Activated CD8-positive, alpha-beta T cell treated with anti-CD3 and anti-CD28 coated beads for 36 hours (primary cell): ENCODE measurements at regions not wholly inside any gene's neighbourhood (a gene's known extent, or its start where the extent isn't known, plus 50 kb on each side); places are given as distances from the start of the nearest gene placed in this dataset.

ENCODE experiments used
- ATAC-seq: fragments of 200-7000 bp; cut with Tn5 transposase; one replicate; pipeline ENCODE4 v1.10.0; 2021; ENCODE audit warnings: mild to moderate bottlenecking, moderate library complexity
- CTCF ChIA-PET: fragments of 350-600 bp; sonication (Branson Sonifier 250); formaldehyde crosslinking; loops from one replicate; lab custom pipeline; 2021; ENCODE audit warnings: antibody characterized with exemption; lab: Charles Lee
- POLR2A ChIA-PET: fragments of 350-600 bp; sonication (Branson Sonifier 250); formaldehyde crosslinking; loops from one replicate; lab custom pipeline; 2021; ENCODE audit warnings: antibody characterized with exemption; lab: Charles Lee
- DNase-seq: peaks from one replicate; pipeline ENCODE4 v3.0.0-alpha.2; 2020
- H3K27ac Mint-ChIP-seq: one replicate; pipeline ENCODE4 v1.8.0; 2021; ENCODE audit warnings: mild to moderate bottlenecking, mixed read lengths
- H3K27me3 Mint-ChIP-seq: one replicate; pipeline ENCODE4 v1.8.0; 2021; ENCODE audit warnings: mixed read lengths
- H3K36me3 Mint-ChIP-seq: one replicate; pipeline ENCODE4 v1.8.0; 2021; ENCODE audit warnings: low read depth, mixed read lengths
- H3K4me1 Mint-ChIP-seq: one replicate; pipeline ENCODE4 v1.8.0; 2021; ENCODE audit warnings: low read depth, mixed read lengths
- H3K4me3 Mint-ChIP-seq: one replicate; pipeline ENCODE4 v1.8.0; 2021; ENCODE audit warnings: mild to moderate bottlenecking, moderate library complexity, mixed read lengths
- H3K9me3 Mint-ChIP-seq: one replicate; pipeline ENCODE4 v1.8.0; 2021; ENCODE audit warnings: mixed read lengths
- intact Hi-C: fragments of 100-400 bp; cut with micrococcal nuclease; formaldehyde crosslinking; loops from one replicate; pipeline ENCODE4 v1.10.0; 2022
- TF ChIP-seq, protein P1 (sequence below): fragments of 200-600 bp; IDR thresholded peaks from one replicate; pipeline ENCODE4 v1.8.0; 2022; ENCODE audit warnings: antibody characterized with exemption, mild to moderate bottlenecking

GRCh38 chr18:67290421-67290820 lies 226.1 kb downstream of the DSEL start:
- intact Hi-C loops: no loop called here
- ATAC-seq (no peak), DNase-seq (no peak)
- H3K27me3 Mint-ChIP-seq: no peaks in the 10 kb centered on the region
- POLR2A ChIA-PET: no interaction called here
- H3K36me3 Mint-ChIP-seq: no peaks in the 10 kb centered on the region
- peaks cover 2% of the 10 kb centered on the region for H3K9me3 Mint-ChIP-seq
- CTCF ChIA-PET: no interaction called here
- TF ChIP-seq, protein P1, sequence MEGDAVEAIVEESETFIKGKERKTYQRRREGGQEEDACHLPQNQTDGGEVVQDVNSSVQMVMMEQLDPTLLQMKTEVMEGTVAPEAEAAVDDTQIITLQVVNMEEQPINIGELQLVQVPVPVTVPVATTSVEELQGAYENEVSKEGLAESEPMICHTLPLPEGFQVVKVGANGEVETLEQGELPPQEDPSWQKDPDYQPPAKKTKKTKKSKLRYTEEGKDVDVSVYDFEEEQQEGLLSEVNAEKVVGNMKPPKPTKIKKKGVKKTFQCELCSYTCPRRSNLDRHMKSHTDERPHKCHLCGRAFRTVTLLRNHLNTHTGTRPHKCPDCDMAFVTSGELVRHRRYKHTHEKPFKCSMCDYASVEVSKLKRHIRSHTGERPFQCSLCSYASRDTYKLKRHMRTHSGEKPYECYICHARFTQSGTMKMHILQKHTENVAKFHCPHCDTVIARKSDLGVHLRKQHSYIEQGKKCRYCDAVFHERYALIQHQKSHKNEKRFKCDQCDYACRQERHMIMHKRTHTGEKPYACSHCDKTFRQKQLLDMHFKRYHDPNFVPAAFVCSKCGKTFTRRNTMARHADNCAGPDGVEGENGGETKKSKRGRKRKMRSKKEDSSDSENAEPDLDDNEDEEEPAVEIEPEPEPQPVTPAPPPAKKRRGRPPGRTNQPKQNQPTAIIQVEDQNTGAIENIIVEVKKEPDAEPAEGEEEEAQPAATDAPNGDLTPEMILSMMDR: no peak
- no peak overlapping the region for H3K27ac Mint-ChIP-seq
- H3K4me3 Mint-ChIP-seq: no peak overlapping the region
- H3K4me1 Mint-ChIP-seq: no peaks in the 10 kb centered on the region

DNA sequence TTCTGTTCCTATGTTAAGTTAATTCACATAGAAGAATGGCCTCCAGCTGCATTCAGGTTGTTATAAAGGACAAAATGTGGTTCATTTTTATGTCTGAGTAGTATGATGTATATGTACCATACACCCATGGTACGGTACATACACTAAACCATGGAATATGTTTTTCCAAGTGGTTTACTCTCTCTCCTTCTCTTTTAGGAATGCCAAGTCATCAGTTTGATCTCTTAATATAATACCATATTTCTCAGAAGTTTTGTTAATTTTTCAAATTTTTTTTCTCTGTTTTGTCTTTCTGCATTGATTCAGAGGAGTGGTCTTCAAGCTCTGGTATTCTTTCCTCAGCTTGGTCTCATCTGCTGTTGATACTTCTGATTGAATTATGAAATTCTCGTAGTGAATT lies 230.9 kb downstream of the DSEL start:
- no peak overlapping the region for H3K27ac Mint-ChIP-seq
- no peaks in the 10 kb centered on the region for H3K36me3 Mint-ChIP-seq
- ATAC-seq (no peak), DNase-seq (no peak)
- no peaks in the 10 kb centered on the region for H3K27me3 Mint-ChIP-seq
- intact Hi-C loops: no loop called here
- ChIA-PET POLR2A (no interaction called here), CTCF (interaction anchor here (0.8 to 1.0 kb wide), 2 partner anchors 11 to 16 kb away, joined by 3 to 4 read pairs; no protein-coding TSS in a partner anchor)
- H3K9me3 Mint-ChIP-seq: no peaks in the 10 kb centered on the region
- H3K4me3 Mint-ChIP-seq: no peak overlapping the region
- no peaks in the 10 kb centered on the region for H3K4me1 Mint-ChIP-seq
- TF ChIP-seq, protein P1: no peak

DNA sequence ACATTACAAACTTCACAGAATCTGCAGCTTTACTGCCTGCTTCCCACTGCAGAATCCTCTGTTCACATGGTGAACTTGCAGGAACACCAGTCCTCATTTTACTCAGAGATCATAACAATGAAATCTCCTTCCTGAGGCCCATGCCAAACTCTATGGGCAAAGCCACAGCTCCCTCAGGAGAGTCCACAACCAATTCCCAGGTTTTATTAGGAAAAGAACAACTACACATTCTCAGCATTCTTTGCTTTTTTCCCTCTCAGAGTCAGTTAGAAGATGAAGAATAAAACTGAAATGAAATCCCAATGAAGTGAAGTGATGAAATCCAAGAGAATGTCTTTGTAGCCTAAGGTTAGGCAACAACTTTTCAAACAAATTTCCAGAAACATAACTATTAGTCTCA lies 233.7 kb downstream of the DSEL start:
- no peaks in the 10 kb centered on the region for H3K27me3 Mint-ChIP-seq
- ATAC-seq (no peak), DNase-seq (no peak)
- POLR2A ChIA-PET: no interaction called here
- H3K36me3 Mint-ChIP-seq: no peaks in the 10 kb centered on the region
- intact Hi-C loops: no loop called here
- H3K27ac Mint-ChIP-seq: no peak overlapping the region
- no peak overlapping the region for H3K4me3 Mint-ChIP-seq
- H3K9me3 Mint-ChIP-seq: no peaks in the 10 kb centered on the region
- TF ChIP-seq, protein P1: no peak
- CTCF ChIA-PET: no interaction called here
- no peaks in the 10 kb centered on the region for H3K4me1 Mint-ChIP-seq

- no peaks in the 10 kb centered on the region for H3K36me3 Mint-ChIP-seq
- no peak overlapping the region for H3K27ac Mint-ChIP-seq
- no peaks in the 10 kb centered on the region for H3K4me1 Mint-ChIP-seq
- TF ChIP-seq, protein P1: no peak
- CTCF ChIA-PET: no interaction called here
- no peaks in the 10 kb centered on the region for H3K9me3 Mint-ChIP-seq
- intact Hi-C loops: no loop called here
- no peak overlapping the region for H3K4me3 Mint-ChIP-seq
- ATAC-seq (no peak), DNase-seq (no peak)
- POLR2A ChIA-PET: no interaction called here
- H3K27me3 Mint-ChIP-seq: no peaks in the 10 kb centered on the region
These were observed 234.8 kb downstream of the DSEL start for GRCh38 chr18:67281746-67282145.

GRCh38 chr18:67280486-67281242 lies 235.9 kb downstream of the DSEL start:
- ChIA-PET POLR2A (no interaction called here), CTCF (interaction anchor here (1.0 kb wide), 1 partner anchor 63 kb away, joined by 5 read pairs; no protein-coding TSS in a partner anchor)
- H3K4me1 Mint-ChIP-seq: no peaks in the 10 kb centered on the region
- intact Hi-C loops: no loop called here
- no peaks in the 10 kb centered on the region for H3K27me3 Mint-ChIP-seq
- ATAC-seq: no peak
- DNase-seq: no peak
- H3K27ac Mint-ChIP-seq: no peak overlapping the region
- no peaks in the 10 kb centered on the region for H3K9me3 Mint-ChIP-seq
- TF ChIP-seq, protein P1: no peak
- H3K4me3 Mint-ChIP-seq: no peak overlapping the region
- H3K36me3 Mint-ChIP-seq: no peaks in the 10 kb centered on the region
